ENCODE measurements at regions not wholly inside any gene's neighbourhood (a gene's known extent, or its start where the extent isn't known, plus 50 kb on each side); places are given as distances from the start of the nearest gene placed in this dataset.

DNA sequence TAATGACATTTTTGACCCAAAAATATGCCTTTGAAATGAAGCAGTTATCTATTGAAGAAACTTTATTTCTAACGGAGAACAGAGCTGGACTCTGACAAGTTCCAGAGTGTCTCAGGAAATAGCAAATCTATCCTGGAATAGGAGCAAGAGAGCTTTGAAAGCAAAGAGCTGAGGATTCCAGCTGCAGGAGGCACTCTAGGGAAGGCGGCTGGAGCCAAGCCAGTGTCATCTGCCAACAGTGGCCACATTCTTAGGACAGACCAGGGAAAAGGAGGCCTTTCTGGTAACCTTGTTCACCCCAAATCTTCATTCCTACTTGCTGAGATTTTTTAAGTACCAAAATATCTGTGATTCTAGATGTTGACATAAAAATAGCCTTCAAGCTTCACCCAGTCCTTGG lies 493.5 kb upstream of the B3GAT1 start:
- H3K27me3 Mint-ChIP-seq (ENCODE audit: low read depth, unreplicated experiment), result peaks cover 32% of the 10 kb centered on the region
- no peaks in the 10 kb centered on the region for H3K9me3 Mint-ChIP-seq (ENCODE audit: unreplicated experiment)
- FAIRE-seq, result no peak
- Histone ChIP-seq H3K27me3 (ENCODE audit: insufficient read depth, low read length) (no peaks in the 10 kb centered on the region), H4K20me1 (ENCODE audit: insufficient read depth, low read length) (no peaks in the 10 kb centered on the region), H3K9me3 (ENCODE audit: insufficient read depth, low read depth, low read length) (peaks cover 3% of the 10 kb centered on the region), H3K4me1 (ENCODE audit: insufficient read depth, low read length) (no peaks in the 10 kb centered on the region), H2AFZ (ENCODE audit: low read depth, low read length) (no peak overlapping the region), H3K27ac (ENCODE audit: low read depth, low read length) (no peak overlapping the region), H3K9ac (ENCODE audit: low read length) (no peak overlapping the region), H3K4me2 (ENCODE audit: low read length) (no peak overlapping the region), H3K36me3 (ENCODE audit: insufficient read depth, low read length) (no peaks in the 10 kb centered on the region), H3K4me3 (ENCODE audit: insufficient read depth, low read depth, low read length) (no peak overlapping the region), H3K79me2 (ENCODE audit: insufficient read depth, low read length) (no peaks in the 10 kb centered on the region)
- H3K36me3 Mint-ChIP-seq (ENCODE audit: low read depth, unreplicated experiment), result no peaks in the 10 kb centered on the region
- no peak overlapping the region for H3K27ac Mint-ChIP-seq (ENCODE audit: unreplicated experiment)
- no peak overlapping the region for H3K4me3 Mint-ChIP-seq (ENCODE audit: unreplicated experiment)
- H3K4me1 Mint-ChIP-seq (ENCODE audit: low read depth, unreplicated experiment), result no peaks in the 10 kb centered on the region
- no peak for DNase-seq (ENCODE audit: low read depth)
- no peak for TF ChIP-seq EZH2 (IDR thresholded peaks at IDR 0.05; ENCODE audit: insufficient read depth, low read length)
- no peak for TF ChIP-seq CTCF (IDR thresholded peaks at IDR 0.05; ENCODE audit: insufficient read depth, low read depth, low read length)

- no peak overlapping the region for H3K4me3 ChIP-seq (ENCODE audit: insufficient read depth, low read depth, low read length)
- peaks cover 32% of the 10 kb centered on the region for H3K27me3 Mint-ChIP-seq (ENCODE audit: low read depth, unreplicated experiment)
- no peak overlapping the region for H2AFZ ChIP-seq (ENCODE audit: low read depth, low read length)
- H3K27ac Mint-ChIP-seq (ENCODE audit: unreplicated experiment), result no peak overlapping the region
- no peaks in the 10 kb centered on the region for H3K9me3 Mint-ChIP-seq (ENCODE audit: unreplicated experiment)
- no peaks in the 10 kb centered on the region for H3K27me3 ChIP-seq (ENCODE audit: insufficient read depth, low read length)
- H3K9ac ChIP-seq (ENCODE audit: low read length), result no peak overlapping the region
- no peaks in the 10 kb centered on the region for H3K4me1 Mint-ChIP-seq (ENCODE audit: low read depth, unreplicated experiment)
- TF ChIP-seq CTCF (IDR thresholded peaks at IDR 0.05; ENCODE audit: insufficient read depth, low read depth, low read length), result no peak
- no peak for FAIRE-seq
- H3K4me1 ChIP-seq (ENCODE audit: insufficient read depth, low read length), result no peaks in the 10 kb centered on the region
- no peak for DNase-seq (ENCODE audit: low read depth)
- H3K4me2 ChIP-seq (ENCODE audit: low read length), result no peak overlapping the region
- H3K36me3 ChIP-seq (ENCODE audit: insufficient read depth, low read length), result no peaks in the 10 kb centered on the region
- no peak overlapping the region for H3K27ac ChIP-seq (ENCODE audit: low read depth, low read length)
- peaks cover 3% of the 10 kb centered on the region for H3K9me3 ChIP-seq (ENCODE audit: insufficient read depth, low read depth, low read length)
- no peaks in the 10 kb centered on the region for H4K20me1 ChIP-seq (ENCODE audit: insufficient read depth, low read length)
- no peaks in the 10 kb centered on the region for H3K36me3 Mint-ChIP-seq (ENCODE audit: low read depth, unreplicated experiment)
- no peaks in the 10 kb centered on the region for H3K79me2 ChIP-seq (ENCODE audit: insufficient read depth, low read length)
- no peak overlapping the region for H3K4me3 Mint-ChIP-seq (ENCODE audit: unreplicated experiment)
These were observed 492.2 kb upstream of the B3GAT1 start for GRCh38 chr11:134904103-134904790.

All from astrocyte (in vitro differentiated cells and primary cell).